ENCODE measurements at regions not wholly inside any gene's neighbourhood (a gene's known extent, or its start where the extent isn't known, plus 50 kb on each side); places are given as distances from the start of the nearest gene placed in this dataset.
"Not testable (repeated sequence)": the region's sequence is repeated elsewhere in the genome, so short reads cannot be mapped to it uniquely, and the experiment has no call there.

DNA sequence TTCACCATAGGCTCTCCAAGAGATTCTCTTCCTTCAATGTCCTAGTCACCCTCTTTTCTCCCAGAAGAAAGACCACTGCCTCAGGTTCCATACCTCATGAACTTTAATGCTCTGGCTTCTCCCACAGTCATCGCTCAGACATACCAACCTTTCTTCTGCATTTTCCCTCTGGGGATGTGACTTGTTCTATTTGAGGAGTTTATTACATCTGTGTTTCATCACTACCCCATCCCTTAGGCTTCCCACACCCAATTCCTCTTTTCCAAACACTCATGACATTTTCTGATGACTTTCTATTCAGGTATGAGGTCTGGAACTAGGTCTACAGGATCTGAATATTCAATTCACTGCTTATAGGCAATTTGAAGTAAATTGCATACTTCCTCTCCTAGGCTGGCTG is 298.6 kb upstream of the MAP2 start:
- no peak for TF ChIP-seq CTCF (IDR thresholded peaks at IDR 0.05; ENCODE audit: insufficient read depth, low read depth, low read length)
- no peaks in the 10 kb centered on the region for H3K36me3 ChIP-seq (ENCODE audit: control insufficient read depth, insufficient read depth, low read length)
- DNase-seq (ENCODE audit: low read depth): no peak
- H3K27me3 ChIP-seq (ENCODE audit: control insufficient read depth, insufficient read depth, low read length): no peaks in the 10 kb centered on the region
- POLR2A ChIA-PET: no interaction called here
- CTCF ChIA-PET: no interaction called here
- no peak overlapping the region for H3K4me3 ChIP-seq (ENCODE audit: low read depth, low read length)

GRCh38 chr2:209138079-209138478 is 285.8 kb upstream of the MAP2 start:
- DNase-seq (ENCODE audit: low read depth): no peak
- no peaks in the 10 kb centered on the region for H3K36me3 ChIP-seq (ENCODE audit: control insufficient read depth, insufficient read depth, low read length)
- TF ChIP-seq CTCF (IDR thresholded peaks at IDR 0.05; ENCODE audit: insufficient read depth, low read depth, low read length): no peak
- ChIA-PET CTCF (no interaction called here), POLR2A (no interaction called here)
- no peak overlapping the region for H3K4me3 ChIP-seq (ENCODE audit: low read depth, low read length)
- H3K27me3 ChIP-seq (ENCODE audit: control insufficient read depth, insufficient read depth, low read length): no peaks in the 10 kb centered on the region

GRCh38 chr2:209141142-209141541 is 282.7 kb upstream of the MAP2 start:
- H3K36me3 ChIP-seq (ENCODE audit: control insufficient read depth, insufficient read depth, low read length): no peaks in the 10 kb centered on the region
- CTCF ChIA-PET: no interaction called here
- no peak for DNase-seq (ENCODE audit: low read depth)
- TF ChIP-seq CTCF (IDR thresholded peaks at IDR 0.05; ENCODE audit: insufficient read depth, low read depth, low read length): no peak
- no peak overlapping the region for H3K4me3 ChIP-seq (ENCODE audit: low read depth, low read length)
- POLR2A ChIA-PET: no interaction called here
- H3K27me3 ChIP-seq (ENCODE audit: control insufficient read depth, insufficient read depth, low read length): no peaks in the 10 kb centered on the region

- no peak for TF ChIP-seq CTCF (IDR thresholded peaks at IDR 0.05; ENCODE audit: insufficient read depth, low read depth, low read length)
- no peaks in the 10 kb centered on the region for H3K36me3 ChIP-seq (ENCODE audit: control insufficient read depth, insufficient read depth, low read length)
- no peak overlapping the region for H3K4me3 ChIP-seq (ENCODE audit: low read depth, low read length)
- no peaks in the 10 kb centered on the region for H3K27me3 ChIP-seq (ENCODE audit: control insufficient read depth, insufficient read depth, low read length)
- POLR2A ChIA-PET: no interaction called here
- CTCF ChIA-PET: no interaction called here
- DNase-seq (ENCODE audit: low read depth): no peak
Observed at GRCh38 chr2:209141818-209142217, 282.0 kb upstream of the MAP2 start.

GRCh38 chr2:209145220-209145691 is 278.6 kb upstream of the MAP2 start:
- CTCF ChIA-PET; H3K36me3 ChIP-seq (ENCODE audit: control insufficient read depth, insufficient read depth, low read length); H3K27me3 ChIP-seq (ENCODE audit: control insufficient read depth, insufficient read depth, low read length); POLR2A ChIA-PET; H3K4me3 ChIP-seq (ENCODE audit: low read depth, low read length); DNase-seq (ENCODE audit: low read depth): not testable (repeated sequence)

DNA sequence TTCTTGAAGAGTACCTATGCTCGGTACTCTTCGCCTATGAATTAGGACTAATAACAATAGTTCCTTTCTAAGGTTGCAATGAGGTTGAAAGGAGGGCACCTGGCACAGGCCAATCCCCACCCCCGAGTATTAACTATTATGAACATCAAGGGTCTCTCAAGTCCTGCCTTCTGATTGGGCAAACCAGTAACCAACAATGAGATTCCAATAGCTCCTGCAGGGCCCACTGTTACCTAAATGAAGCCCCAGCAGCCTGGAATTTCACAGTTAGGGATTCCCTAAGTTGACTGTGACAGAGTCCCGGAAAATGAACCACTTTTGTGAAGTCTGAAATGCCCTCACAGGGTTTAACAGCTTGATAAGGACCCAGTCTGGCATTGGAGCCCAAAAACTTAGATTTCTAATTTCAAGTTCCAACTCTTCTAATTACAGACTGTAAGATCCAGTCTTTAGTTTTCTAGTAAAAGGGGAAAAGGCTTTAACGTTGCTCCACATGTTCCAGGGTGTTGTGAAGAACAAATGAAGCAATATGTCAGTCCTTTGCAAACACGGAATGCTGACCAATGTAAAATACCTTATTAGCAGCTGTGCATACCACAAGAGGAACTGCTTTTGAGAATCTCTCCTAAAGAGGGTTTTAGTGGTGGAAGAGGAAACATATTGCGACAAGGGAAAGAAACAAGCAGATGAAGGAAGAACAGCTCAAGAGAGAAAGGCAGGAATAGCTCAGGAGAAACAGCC is 277.7 kb upstream of the MAP2 start:
- H3K4me3 ChIP-seq (ENCODE audit: low read depth, low read length): no peak overlapping the region
- TF ChIP-seq CTCF (IDR thresholded peaks at IDR 0.05; ENCODE audit: insufficient read depth, low read depth, low read length): no peak
- CTCF ChIA-PET: no interaction called here
- no peaks in the 10 kb centered on the region for H3K27me3 ChIP-seq (ENCODE audit: control insufficient read depth, insufficient read depth, low read length)
- no peaks in the 10 kb centered on the region for H3K36me3 ChIP-seq (ENCODE audit: control insufficient read depth, insufficient read depth, low read length)
- POLR2A ChIA-PET: no interaction called here
- DNase-seq (ENCODE audit: low read depth): no peak

All from BJ (cell line).